IMR-90 (cell line): ENCODE measurements at regions not wholly inside any gene's neighbourhood (a gene's known extent, or its start where the extent isn't known, plus 50 kb on each side); places are given as distances from the start of the nearest gene placed in this dataset.

Source experiments
- MAZ ChIP-seq: IDR thresholded peaks from 2 replicates; pipeline ENCODE4 v1.6.1; 2012; ENCODE audit warnings: low read depth, mild to moderate bottlenecking, low read length, improper control_type of control experiment, moderate library complexity, borderline replicate concordance
- POLR2A ChIP-seq: IDR thresholded peaks from 2 replicates; pipeline ENCODE4 v1.6.1; 2012; ENCODE audit warnings: mild to moderate bottlenecking, low read depth, low read length
- RAD21 ChIP-seq: IDR thresholded peaks from 2 replicates; pipeline ENCODE4 v1.6.1; 2012; ENCODE audit warnings: low read length, improper control_type of control experiment
- TF ChIP-seq, protein P1 (sequence below): conservative IDR thresholded peaks from 2 replicates; pipeline ENCODE4 v1.5.1; 2012; ENCODE audit warnings: mild to moderate bottlenecking, low read depth, low read length, improper control_type of control experiment

DNA sequence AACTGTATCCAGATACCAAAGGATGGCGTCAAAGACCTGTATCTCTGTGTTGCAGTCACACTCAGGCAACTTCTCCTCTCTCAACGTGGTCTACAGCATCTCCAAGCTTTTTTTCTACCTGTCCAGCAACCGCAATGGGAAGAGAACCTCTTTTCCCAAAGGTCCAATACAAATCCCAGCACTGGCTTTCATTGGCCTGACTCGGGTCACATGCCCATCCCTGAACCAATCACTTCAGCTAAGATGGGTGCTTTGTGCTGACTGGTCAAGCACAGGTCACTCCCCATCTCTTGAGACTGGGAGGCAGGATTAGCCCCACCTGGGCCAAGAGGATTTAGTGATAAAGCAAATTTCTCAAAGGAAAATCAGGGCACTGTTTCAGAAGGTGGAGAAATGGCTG, 71.2 kb upstream of the C16orf82 start:
- TF ChIP-seq RAD21 (no peak), POLR2A (no peak), MAZ (no peak)
- TF ChIP-seq, protein P1, sequence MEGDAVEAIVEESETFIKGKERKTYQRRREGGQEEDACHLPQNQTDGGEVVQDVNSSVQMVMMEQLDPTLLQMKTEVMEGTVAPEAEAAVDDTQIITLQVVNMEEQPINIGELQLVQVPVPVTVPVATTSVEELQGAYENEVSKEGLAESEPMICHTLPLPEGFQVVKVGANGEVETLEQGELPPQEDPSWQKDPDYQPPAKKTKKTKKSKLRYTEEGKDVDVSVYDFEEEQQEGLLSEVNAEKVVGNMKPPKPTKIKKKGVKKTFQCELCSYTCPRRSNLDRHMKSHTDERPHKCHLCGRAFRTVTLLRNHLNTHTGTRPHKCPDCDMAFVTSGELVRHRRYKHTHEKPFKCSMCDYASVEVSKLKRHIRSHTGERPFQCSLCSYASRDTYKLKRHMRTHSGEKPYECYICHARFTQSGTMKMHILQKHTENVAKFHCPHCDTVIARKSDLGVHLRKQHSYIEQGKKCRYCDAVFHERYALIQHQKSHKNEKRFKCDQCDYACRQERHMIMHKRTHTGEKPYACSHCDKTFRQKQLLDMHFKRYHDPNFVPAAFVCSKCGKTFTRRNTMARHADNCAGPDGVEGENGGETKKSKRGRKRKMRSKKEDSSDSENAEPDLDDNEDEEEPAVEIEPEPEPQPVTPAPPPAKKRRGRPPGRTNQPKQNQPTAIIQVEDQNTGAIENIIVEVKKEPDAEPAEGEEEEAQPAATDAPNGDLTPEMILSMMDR: no peak
